PC-3 (cell line): ENCODE measurements at regions not wholly inside any gene's neighbourhood (a gene's known extent, or its start where the extent isn't known, plus 50 kb on each side); places are given as distances from the start of the nearest gene placed in this dataset.

Experiments
- CTCF ChIP-seq: fragments of 300-600 bp; sonication (generic); conservative IDR thresholded peaks from 2 replicates; pipeline ENCODE4 v1.5.1; 2017; ENCODE audit warnings: antibody characterized with exemption, low read depth, mild to moderate bottlenecking, low read length
- EZH2 ChIP-seq: fragments of 300-600 bp; sonication (generic); IDR thresholded peaks from one replicate; pipeline ENCODE4 v1.6.1; 2017; ENCODE audit warnings: antibody characterized with exemption, mild to moderate bottlenecking, low read length; ENCODE audit not compliant: unreplicated experiment
- EZH2phosphoT487 ChIP-seq: fragments of 300-600 bp; sonication (generic); IDR thresholded peaks from 2 replicates; pipeline ENCODE4 v1.6.1; 2018; ENCODE audit warnings: mild to moderate bottlenecking, antibody characterized with exemption, low read length, borderline replicate concordance

- TF ChIP-seq EZH2phosphoT487 (no peak), EZH2 (no peak), CTCF (no peak)
Observed at GRCh38 chr4:4734425-4734824, 125.0 kb upstream of the MSX1 start.
